ENCODE measurements at regions not wholly inside any gene's neighbourhood (a gene's known extent, or its start where the extent isn't known, plus 50 kb on each side); places are given as distances from the start of the nearest gene placed in this dataset.
A peak's percentile ranks its signal among the peaks of the same experiment; 100 is the strongest.

GRCh38 chr4:121266982-121267381 lies 102.9 kb upstream of the TNIP3 start:
- Histone ChIP-seq H3K27me3 (replicated peaks; ENCODE audit: control insufficient read depth, insufficient read depth, low read length) (no peaks in the 10 kb centered on the region), H3K4me3 (replicated peaks; ENCODE audit: low read depth, low read length) (no peak overlapping the region), H3K36me3 (ENCODE audit: control insufficient read depth, insufficient read depth, low read length) (no peaks in the 10 kb centered on the region)
- TF ChIP-seq, protein P1, sequence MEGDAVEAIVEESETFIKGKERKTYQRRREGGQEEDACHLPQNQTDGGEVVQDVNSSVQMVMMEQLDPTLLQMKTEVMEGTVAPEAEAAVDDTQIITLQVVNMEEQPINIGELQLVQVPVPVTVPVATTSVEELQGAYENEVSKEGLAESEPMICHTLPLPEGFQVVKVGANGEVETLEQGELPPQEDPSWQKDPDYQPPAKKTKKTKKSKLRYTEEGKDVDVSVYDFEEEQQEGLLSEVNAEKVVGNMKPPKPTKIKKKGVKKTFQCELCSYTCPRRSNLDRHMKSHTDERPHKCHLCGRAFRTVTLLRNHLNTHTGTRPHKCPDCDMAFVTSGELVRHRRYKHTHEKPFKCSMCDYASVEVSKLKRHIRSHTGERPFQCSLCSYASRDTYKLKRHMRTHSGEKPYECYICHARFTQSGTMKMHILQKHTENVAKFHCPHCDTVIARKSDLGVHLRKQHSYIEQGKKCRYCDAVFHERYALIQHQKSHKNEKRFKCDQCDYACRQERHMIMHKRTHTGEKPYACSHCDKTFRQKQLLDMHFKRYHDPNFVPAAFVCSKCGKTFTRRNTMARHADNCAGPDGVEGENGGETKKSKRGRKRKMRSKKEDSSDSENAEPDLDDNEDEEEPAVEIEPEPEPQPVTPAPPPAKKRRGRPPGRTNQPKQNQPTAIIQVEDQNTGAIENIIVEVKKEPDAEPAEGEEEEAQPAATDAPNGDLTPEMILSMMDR (IDR thresholded peaks at IDR 0.05; ENCODE audit: insufficient read depth, low read length, poor library complexity, severe bottlenecking) = no peak
- no peak for DNase-seq (ENCODE audit: extremely low read depth, insufficient read length)

- Histone ChIP-seq H3K27me3 (replicated peaks; ENCODE audit: control insufficient read depth, insufficient read depth, low read length) (no peaks in the 10 kb centered on the region), H3K36me3 (ENCODE audit: control insufficient read depth, insufficient read depth, low read length) (no peaks in the 10 kb centered on the region), H3K4me3 (replicated peaks; ENCODE audit: low read depth, low read length) (no peak overlapping the region)
- DNase-seq (ENCODE audit: extremely low read depth, insufficient read length) = no peak
- TF ChIP-seq, protein P1 (IDR thresholded peaks at IDR 0.05; ENCODE audit: insufficient read depth, low read length, poor library complexity, severe bottlenecking) = no peak
Measured at GRCh38 chr4:121256887-121257466, 92.9 kb upstream of the TNIP3 start.

DNA sequence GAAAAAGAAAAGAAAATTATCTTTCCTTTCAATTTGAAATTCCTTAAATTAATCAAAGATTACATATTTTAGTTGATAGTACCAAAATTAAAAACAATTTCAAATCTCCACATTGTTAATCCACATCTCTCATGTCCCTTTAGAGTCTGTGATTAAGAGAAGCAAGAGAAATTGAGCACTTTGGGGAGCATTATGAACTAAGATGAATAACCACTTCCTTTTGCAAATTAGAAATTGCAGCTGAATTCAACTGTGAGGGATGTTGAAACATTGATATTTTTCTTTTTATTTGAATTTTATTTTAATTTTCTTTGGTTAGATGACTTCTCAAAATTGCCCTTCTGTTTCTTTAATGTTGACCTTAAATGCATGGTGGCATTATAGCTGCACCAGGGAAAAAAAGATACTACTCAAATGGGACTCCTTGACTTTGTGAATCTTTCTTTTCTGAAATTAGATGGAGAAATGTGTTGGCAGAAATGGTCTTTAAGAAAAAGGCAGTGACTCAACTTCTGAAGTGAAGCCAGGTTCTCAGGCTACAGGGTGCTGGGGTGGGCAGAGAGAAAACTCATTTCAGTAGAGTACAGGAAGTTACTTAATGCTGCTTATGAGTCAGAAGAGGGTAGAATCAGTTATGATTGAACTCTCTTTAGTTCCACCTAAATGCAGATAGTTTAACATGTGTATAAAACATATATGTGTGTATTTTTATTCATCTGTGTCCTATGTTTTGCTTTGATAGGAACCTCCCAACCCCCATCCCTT lies 92.0 kb upstream of the TNIP3 start:
- peak; percentile 81 for DNase-seq (ENCODE audit: extremely low read depth, insufficient read length)
- Histone ChIP-seq H3K4me3 (replicated peaks; ENCODE audit: low read depth, low read length) (no peak overlapping the region), H3K36me3 (ENCODE audit: control insufficient read depth, insufficient read depth, low read length) (no peaks in the 10 kb centered on the region), H3K27me3 (replicated peaks; ENCODE audit: control insufficient read depth, insufficient read depth, low read length) (no peaks in the 10 kb centered on the region)
- TF ChIP-seq, protein P1 (IDR thresholded peaks at IDR 0.05; ENCODE audit: insufficient read depth, low read length, poor library complexity, severe bottlenecking) = no peak

DNA sequence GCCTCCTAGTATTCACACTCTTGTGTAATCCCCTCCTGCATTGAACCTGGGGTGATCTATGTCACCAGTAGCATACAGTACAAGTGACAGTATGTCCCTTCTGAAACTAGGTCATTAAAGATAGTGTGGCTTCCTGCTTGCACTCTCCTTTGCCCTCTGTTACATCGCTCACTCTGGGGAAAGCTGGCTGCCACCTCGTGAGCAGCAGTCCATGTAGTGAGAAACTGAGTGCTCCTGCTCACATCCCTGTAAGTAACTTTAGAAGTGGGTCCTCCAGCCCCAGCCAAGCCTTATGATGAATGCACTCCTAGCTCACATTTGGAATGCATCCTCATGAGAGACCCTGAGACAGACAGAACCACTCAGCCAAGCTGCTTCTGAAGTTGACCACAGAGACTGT lies 89.8 kb upstream of the TNIP3 start:
- TF ChIP-seq, protein P1 (IDR thresholded peaks at IDR 0.05; ENCODE audit: insufficient read depth, low read length, poor library complexity, severe bottlenecking) = no peak
- Histone ChIP-seq H3K36me3 (ENCODE audit: control insufficient read depth, insufficient read depth, low read length) (no peaks in the 10 kb centered on the region), H3K4me3 (replicated peaks; ENCODE audit: low read depth, low read length) (no peak overlapping the region), H3K27me3 (replicated peaks; ENCODE audit: control insufficient read depth, insufficient read depth, low read length) (no peaks in the 10 kb centered on the region)
- peak; percentile 32 for DNase-seq (ENCODE audit: extremely low read depth, insufficient read length)

DNA sequence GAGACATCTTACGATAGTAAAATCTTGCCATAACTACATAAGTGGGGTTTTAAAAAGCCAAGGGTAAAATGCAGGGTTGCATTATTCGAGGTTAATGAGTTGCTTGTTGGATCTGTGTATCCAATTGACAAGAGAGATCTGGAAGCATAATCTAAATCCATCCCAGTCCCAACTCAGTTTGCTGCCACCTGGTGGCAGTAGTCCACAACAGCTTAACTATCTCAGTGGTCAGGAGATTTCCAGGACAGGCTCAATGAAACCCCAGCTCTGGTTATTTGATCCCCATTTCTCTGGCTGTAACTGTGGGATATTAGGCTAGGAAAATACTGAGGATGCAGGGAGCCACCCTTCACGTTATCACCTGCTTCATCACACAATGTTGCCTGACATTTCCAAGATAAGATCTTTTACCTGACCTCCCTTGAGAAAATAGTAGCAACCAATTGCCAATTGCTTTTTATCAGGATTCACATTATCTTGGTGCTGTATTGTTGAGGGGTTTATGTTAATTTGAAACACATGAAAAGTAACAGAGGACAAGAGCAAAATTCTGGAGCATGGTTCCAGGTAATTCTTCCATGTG lies 88.2 kb upstream of the TNIP3 start:
- Histone ChIP-seq H3K27me3 (replicated peaks; ENCODE audit: control insufficient read depth, insufficient read depth, low read length) (no peaks in the 10 kb centered on the region), H3K36me3 (ENCODE audit: control insufficient read depth, insufficient read depth, low read length) (no peaks in the 10 kb centered on the region), H3K4me3 (replicated peaks; ENCODE audit: low read depth, low read length) (no peak overlapping the region)
- TF ChIP-seq, protein P1 (IDR thresholded peaks at IDR 0.05; ENCODE audit: insufficient read depth, low read length, poor library complexity, severe bottlenecking) = peak; percentile 78
- DNase-seq (ENCODE audit: extremely low read depth, insufficient read length) = no peak
